Vagina (tissue), 2 donors: ENCODE measurements at regions not wholly inside any gene's neighbourhood (a gene's known extent, or its start where the extent isn't known, plus 50 kb on each side); places are given as distances from the start of the nearest gene placed in this dataset.

ENCODE experiments used
- DNase-seq, 2 donors: peaks; one replicate each; pipeline ENCODE4 v3.0.0-alpha.2; 2017; ENCODE audit errors: extremely low spot score in 2 of 2
- H3K27ac ChIP-seq: fragments of 200-600 bp; sonication (generic); one replicate; pipeline ENCODE4 v1.5.1; 2019
- H3K27me3 ChIP-seq: fragments of 200-600 bp; sonication (generic); one replicate; pipeline ENCODE4 v1.5.1; 2019
- H3K36me3 ChIP-seq, 2 donors: fragments of 200-600 bp; sonication (generic); one replicate each; pipeline ENCODE4 v1.5.1; 2017 to 2019
- H3K4me1 ChIP-seq: fragments of 200-600 bp; sonication (generic); one replicate; pipeline ENCODE4 v1.5.1; 2019
- H3K4me3 ChIP-seq, 2 donors: fragments of 200-600 bp; sonication (generic); 1 replicate in 1 of 2; 2 replicates in 1 of 2; pipeline ENCODE4 v1.5.1; 2016 to 2019
- H3K9me3 ChIP-seq: fragments of 200-600 bp; sonication (generic); one replicate; pipeline ENCODE4 v1.5.1; 2019
- CTCF ChIP-seq, 3 experiments: fragments of 450-650 bp in 2 of 3; fragments of 200-600 bp in 1 of 3; sonication (generic) in 1 of 3; IDR thresholded peaks; one replicate each; pipeline ENCODE4 v1.5.1; 2017 to 2019; ENCODE audit warnings: antibody characterized with exemption in 3 of 3, mild to moderate bottlenecking in 2 of 3, moderate library complexity in 2 of 3
- POLR2A ChIP-seq, 2 donors: fragments of 450-650 bp; IDR thresholded peaks; one replicate each; pipeline ENCODE4 v1.6.1; 2017; ENCODE audit warnings: antibody characterized with exemption in 2 of 2, mild to moderate bottlenecking in 2 of 2, moderate library complexity in 2 of 2
- POLR2AphosphoS5 ChIP-seq, 2 donors: sonication (generic); formaldehyde crosslinking; IDR thresholded peaks; one replicate each; pipeline ENCODE4 v1.9.0; 2017; ENCODE audit warnings: antibody characterized with exemption in 2 of 2, mild to moderate bottlenecking in 2 of 2, low read depth in 1 of 2; ENCODE audit not compliant: insufficient read depth in 1 of 2
- intact Hi-C: fragments of 100-400 bp; cut with DNase I; formaldehyde crosslinking; loops from one replicate; pipeline ENCODE4 v1.15.1; 2023

- Histone ChIP-seq H3K4me3 (no peak overlapping the region), H3K36me3 (no peaks in the 10 kb centered on the region), H3K27me3 (no peaks in the 10 kb centered on the region), H3K4me1 (no peaks in the 10 kb centered on the region), H3K27ac (no peak overlapping the region), H3K9me3 (no peaks in the 10 kb centered on the region)
- no peak for DNase-seq
- intact Hi-C loops, result no loop called here
- TF ChIP-seq POLR2AphosphoS5 (IDR thresholded peaks at IDR 0.05; ENCODE audit: insufficient read depth in 1 of 2, low read depth in 1 of 2) (no peak), POLR2A (IDR thresholded peaks at IDR 0.05) (no peak), CTCF (IDR thresholded peaks at IDR 0.05) (no peak)
Observed at GRCh38 chr2:34005901-34006300, 406.8 kb upstream of the FAM98A start.

GRCh38 chr2:34004936-34005335 lies 405.8 kb upstream of the FAM98A start:
- TF ChIP-seq CTCF (IDR thresholded peaks at IDR 0.05) (no peak), POLR2AphosphoS5 (IDR thresholded peaks at IDR 0.05; ENCODE audit: insufficient read depth in 1 of 2, low read depth in 1 of 2) (no peak), POLR2A (IDR thresholded peaks at IDR 0.05) (no peak)
- H3K4me1 ChIP-seq, result no peaks in the 10 kb centered on the region
- no peak overlapping the region for H3K4me3 ChIP-seq
- no peak overlapping the region for H3K27ac ChIP-seq
- H3K36me3 ChIP-seq, result no peaks in the 10 kb centered on the region
- no peaks in the 10 kb centered on the region for H3K27me3 ChIP-seq
- intact Hi-C loops, result no loop called here
- H3K9me3 ChIP-seq, result no peaks in the 10 kb centered on the region
- DNase-seq, result no peak

- Histone ChIP-seq H3K4me3 (no peak overlapping the region), H3K36me3 (no peaks in the 10 kb centered on the region), H3K4me1 (no peaks in the 10 kb centered on the region), H3K9me3 (no peaks in the 10 kb centered on the region), H3K27ac (no peak overlapping the region), H3K27me3 (no peaks in the 10 kb centered on the region)
- intact Hi-C loops, result no loop called here
- no peak for DNase-seq
- TF ChIP-seq POLR2AphosphoS5 (IDR thresholded peaks at IDR 0.05; ENCODE audit: insufficient read depth in 1 of 2, low read depth in 1 of 2) (no peak), POLR2A (IDR thresholded peaks at IDR 0.05) (no peak), CTCF (IDR thresholded peaks at IDR 0.05) (no peak)
Observed at GRCh38 chr2:34003795-34004194, 404.7 kb upstream of the FAM98A start.

GRCh38 chr2:34001557-34001956 lies 402.5 kb upstream of the FAM98A start:
- no peak for TF ChIP-seq POLR2AphosphoS5 (IDR thresholded peaks at IDR 0.05; ENCODE audit: insufficient read depth in 1 of 2, low read depth in 1 of 2)
- TF ChIP-seq POLR2A (IDR thresholded peaks at IDR 0.05), result no peak
- no peak for TF ChIP-seq CTCF (IDR thresholded peaks at IDR 0.05)
- Histone ChIP-seq H3K36me3 (no peaks in the 10 kb centered on the region), H3K9me3 (no peaks in the 10 kb centered on the region), H3K4me1 (no peaks in the 10 kb centered on the region), H3K27me3 (no peaks in the 10 kb centered on the region), H3K4me3 (no peak overlapping the region), H3K27ac (no peak overlapping the region)
- no peak for DNase-seq
- intact Hi-C loops, result no loop called here

- no peaks in the 10 kb centered on the region for H3K27me3 ChIP-seq
- no peaks in the 10 kb centered on the region for H3K9me3 ChIP-seq
- intact Hi-C loops, result no loop called here
- no peaks in the 10 kb centered on the region for H3K4me1 ChIP-seq
- no peak for DNase-seq
- H3K36me3 ChIP-seq, result no peaks in the 10 kb centered on the region
- no peak for TF ChIP-seq POLR2A (IDR thresholded peaks at IDR 0.05)
- TF ChIP-seq CTCF (IDR thresholded peaks at IDR 0.05), result no peak
- TF ChIP-seq POLR2AphosphoS5 (IDR thresholded peaks at IDR 0.05; ENCODE audit: insufficient read depth in 1 of 2, low read depth in 1 of 2), result no peak
- no peak overlapping the region for H3K27ac ChIP-seq
- no peak overlapping the region for H3K4me3 ChIP-seq
Observed at GRCh38 chr2:33984131-33984530, 385.0 kb upstream of the FAM98A start.
